ENCODE measurements at regions not wholly inside any gene's neighbourhood (a gene's known extent, or its start where the extent isn't known, plus 50 kb on each side); places are given as distances from the start of the nearest gene placed in this dataset.

GRCh38 chr6:140636271-140636907 lies 1261.9 kb upstream of the CITED2 start:
- H3K4me3 ChIP-seq (ENCODE audit: low read length) = no peak overlapping the region
- no peak for DNase-seq (ENCODE audit: low read depth)
- no peak for TF ChIP-seq CTCF (IDR thresholded peaks at IDR 0.05; ENCODE audit: insufficient read depth, low read depth, low read length, missing control alignments)

GRCh38 chr6:140627002-140627401 lies 1252.6 kb upstream of the CITED2 start:
- no peak for TF ChIP-seq CTCF (IDR thresholded peaks at IDR 0.05; ENCODE audit: insufficient read depth, low read depth, low read length, missing control alignments)
- H3K4me3 ChIP-seq (ENCODE audit: low read length) = no peak overlapping the region
- no peak for DNase-seq (ENCODE audit: low read depth)

- peak; percentile 52 for DNase-seq (ENCODE audit: low read depth)
- no peak for TF ChIP-seq CTCF (IDR thresholded peaks at IDR 0.05; ENCODE audit: insufficient read depth, low read depth, low read length, missing control alignments)
- no peak overlapping the region for H3K4me3 ChIP-seq (ENCODE audit: low read length)
Observed at GRCh38 chr6:140623498-140623897, 1249.0 kb upstream of the CITED2 start.

GRCh38 chr6:140620496-140620895 lies 1246.0 kb upstream of the CITED2 start:
- DNase-seq (ENCODE audit: low read depth) = no peak
- no peak overlapping the region for H3K4me3 ChIP-seq (ENCODE audit: low read length)
- TF ChIP-seq CTCF (IDR thresholded peaks at IDR 0.05; ENCODE audit: insufficient read depth, low read depth, low read length, missing control alignments) = no peak

- TF ChIP-seq CTCF (IDR thresholded peaks at IDR 0.05; ENCODE audit: insufficient read depth, low read depth, low read length, missing control alignments) = no peak
- no peak overlapping the region for H3K4me3 ChIP-seq (ENCODE audit: low read length)
- DNase-seq (ENCODE audit: low read depth) = no peak
Observed at GRCh38 chr6:140609956-140610355, 1235.5 kb upstream of the CITED2 start.

- H3K4me3 ChIP-seq (ENCODE audit: low read length) = no peak overlapping the region
- no peak for TF ChIP-seq CTCF (IDR thresholded peaks at IDR 0.05; ENCODE audit: insufficient read depth, low read depth, low read length, missing control alignments)
- no peak for DNase-seq (ENCODE audit: low read depth)
Observed at GRCh38 chr6:140609321-140609720, 1234.9 kb upstream of the CITED2 start.

- no peak overlapping the region for H3K4me3 ChIP-seq (ENCODE audit: low read length)
- peak; percentile 4 for DNase-seq (ENCODE audit: low read depth)
- TF ChIP-seq CTCF (IDR thresholded peaks at IDR 0.05; ENCODE audit: insufficient read depth, low read depth, low read length, missing control alignments) = no peak
Observed at GRCh38 chr6:140604786-140605185, 1230.3 kb upstream of the CITED2 start.

Data from epithelial cell of esophagus (primary cell).